ENCODE measurements at regions not wholly inside any gene's neighbourhood (a gene's known extent, or its start where the extent isn't known, plus 50 kb on each side); places are given as distances from the start of the nearest gene placed in this dataset.
"Not testable (repeated sequence)": the region's sequence is repeated elsewhere in the genome, so short reads cannot be mapped to it uniquely, and the experiment has no call there.

DNA sequence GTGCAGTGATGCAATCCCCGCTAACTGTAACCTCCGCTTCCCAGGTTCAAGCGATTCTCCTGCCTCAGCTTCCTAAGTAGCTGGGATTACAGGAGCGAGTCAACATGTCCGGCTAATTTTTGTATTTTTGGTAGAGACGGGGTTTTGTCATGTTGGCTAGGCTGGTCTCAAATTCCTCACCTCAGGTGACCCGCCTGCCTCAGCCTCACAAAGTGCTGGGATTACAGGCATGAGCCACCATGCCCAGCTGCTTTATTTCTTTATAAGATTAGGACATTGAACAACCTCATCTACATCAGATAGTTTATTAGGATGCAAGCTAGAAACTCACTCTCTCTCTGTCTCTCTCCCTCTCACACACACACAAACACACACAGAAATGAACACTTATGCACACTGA, 1102.5 kb downstream of the TAF11L14 start:
- TF ChIP-seq, protein P1, sequence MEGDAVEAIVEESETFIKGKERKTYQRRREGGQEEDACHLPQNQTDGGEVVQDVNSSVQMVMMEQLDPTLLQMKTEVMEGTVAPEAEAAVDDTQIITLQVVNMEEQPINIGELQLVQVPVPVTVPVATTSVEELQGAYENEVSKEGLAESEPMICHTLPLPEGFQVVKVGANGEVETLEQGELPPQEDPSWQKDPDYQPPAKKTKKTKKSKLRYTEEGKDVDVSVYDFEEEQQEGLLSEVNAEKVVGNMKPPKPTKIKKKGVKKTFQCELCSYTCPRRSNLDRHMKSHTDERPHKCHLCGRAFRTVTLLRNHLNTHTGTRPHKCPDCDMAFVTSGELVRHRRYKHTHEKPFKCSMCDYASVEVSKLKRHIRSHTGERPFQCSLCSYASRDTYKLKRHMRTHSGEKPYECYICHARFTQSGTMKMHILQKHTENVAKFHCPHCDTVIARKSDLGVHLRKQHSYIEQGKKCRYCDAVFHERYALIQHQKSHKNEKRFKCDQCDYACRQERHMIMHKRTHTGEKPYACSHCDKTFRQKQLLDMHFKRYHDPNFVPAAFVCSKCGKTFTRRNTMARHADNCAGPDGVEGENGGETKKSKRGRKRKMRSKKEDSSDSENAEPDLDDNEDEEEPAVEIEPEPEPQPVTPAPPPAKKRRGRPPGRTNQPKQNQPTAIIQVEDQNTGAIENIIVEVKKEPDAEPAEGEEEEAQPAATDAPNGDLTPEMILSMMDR (IDR thresholded peaks at IDR 0.05; ENCODE audit: insufficient read depth, low read length), result not testable (repeated sequence)
- not testable (repeated sequence) for TF ChIP-seq POLR2AphosphoS5, GABPA (IDR thresholded peaks at IDR 0.05; ENCODE audit: low read depth)
- TF ChIP-seq, protein P2, sequence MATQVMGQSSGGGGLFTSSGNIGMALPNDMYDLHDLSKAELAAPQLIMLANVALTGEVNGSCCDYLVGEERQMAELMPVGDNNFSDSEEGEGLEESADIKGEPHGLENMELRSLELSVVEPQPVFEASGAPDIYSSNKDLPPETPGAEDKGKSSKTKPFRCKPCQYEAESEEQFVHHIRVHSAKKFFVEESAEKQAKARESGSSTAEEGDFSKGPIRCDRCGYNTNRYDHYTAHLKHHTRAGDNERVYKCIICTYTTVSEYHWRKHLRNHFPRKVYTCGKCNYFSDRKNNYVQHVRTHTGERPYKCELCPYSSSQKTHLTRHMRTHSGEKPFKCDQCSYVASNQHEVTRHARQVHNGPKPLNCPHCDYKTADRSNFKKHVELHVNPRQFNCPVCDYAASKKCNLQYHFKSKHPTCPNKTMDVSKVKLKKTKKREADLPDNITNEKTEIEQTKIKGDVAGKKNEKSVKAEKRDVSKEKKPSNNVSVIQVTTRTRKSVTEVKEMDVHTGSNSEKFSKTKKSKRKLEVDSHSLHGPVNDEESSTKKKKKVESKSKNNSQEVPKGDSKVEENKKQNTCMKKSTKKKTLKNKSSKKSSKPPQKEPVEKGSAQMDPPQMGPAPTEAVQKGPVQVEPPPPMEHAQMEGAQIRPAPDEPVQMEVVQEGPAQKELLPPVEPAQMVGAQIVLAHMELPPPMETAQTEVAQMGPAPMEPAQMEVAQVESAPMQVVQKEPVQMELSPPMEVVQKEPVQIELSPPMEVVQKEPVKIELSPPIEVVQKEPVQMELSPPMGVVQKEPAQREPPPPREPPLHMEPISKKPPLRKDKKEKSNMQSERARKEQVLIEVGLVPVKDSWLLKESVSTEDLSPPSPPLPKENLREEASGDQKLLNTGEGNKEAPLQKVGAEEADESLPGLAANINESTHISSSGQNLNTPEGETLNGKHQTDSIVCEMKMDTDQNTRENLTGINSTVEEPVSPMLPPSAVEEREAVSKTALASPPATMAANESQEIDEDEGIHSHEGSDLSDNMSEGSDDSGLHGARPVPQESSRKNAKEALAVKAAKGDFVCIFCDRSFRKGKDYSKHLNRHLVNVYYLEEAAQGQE (IDR thresholded peaks at IDR 0.05; ENCODE audit: insufficient replicate concordance, low read depth), result not testable (repeated sequence)

Measured in HL-60 (cell line).